ENCODE measurements at regions not wholly inside any gene's neighbourhood (a gene's known extent, or its start where the extent isn't known, plus 50 kb on each side); places are given as distances from the start of the nearest gene placed in this dataset.

DNA sequence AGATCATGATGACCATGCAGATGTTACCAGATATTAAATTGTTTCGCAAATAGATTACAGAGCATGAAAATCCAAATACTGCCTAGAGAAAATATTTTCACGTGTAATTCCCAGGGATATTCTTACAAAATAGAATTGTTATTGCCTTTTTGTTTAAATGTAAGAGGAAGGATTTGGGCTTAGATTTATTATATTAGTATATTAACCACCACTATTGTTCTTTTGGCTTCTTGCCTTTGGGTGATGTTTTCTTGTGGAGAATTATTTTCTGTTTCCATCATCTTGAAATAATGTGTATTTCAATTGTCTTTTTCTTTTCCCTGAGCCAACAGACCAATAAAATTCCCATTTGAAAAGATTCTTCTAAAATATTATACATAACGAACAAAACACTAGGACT lies 109.7 kb upstream of the NUDT7 start:
- no peaks in the 10 kb centered on the region for H3K9me3 ChIP-seq (ENCODE audit: low read length)
- H3K4me3 ChIP-seq (ENCODE audit: low read depth, low read length, poor library complexity, severe bottlenecking), result no peak overlapping the region
- no peaks in the 10 kb centered on the region for H3K27me3 ChIP-seq (ENCODE audit: insufficient read depth, low read length)
- H3K79me2 ChIP-seq (ENCODE audit: insufficient read depth, low read length), result no peaks in the 10 kb centered on the region
- H3K36me3 ChIP-seq (ENCODE audit: insufficient read depth, low read length), result no peaks in the 10 kb centered on the region
- H3K4me2 ChIP-seq (ENCODE audit: low read length), result no peak overlapping the region
- TF ChIP-seq, protein P1, sequence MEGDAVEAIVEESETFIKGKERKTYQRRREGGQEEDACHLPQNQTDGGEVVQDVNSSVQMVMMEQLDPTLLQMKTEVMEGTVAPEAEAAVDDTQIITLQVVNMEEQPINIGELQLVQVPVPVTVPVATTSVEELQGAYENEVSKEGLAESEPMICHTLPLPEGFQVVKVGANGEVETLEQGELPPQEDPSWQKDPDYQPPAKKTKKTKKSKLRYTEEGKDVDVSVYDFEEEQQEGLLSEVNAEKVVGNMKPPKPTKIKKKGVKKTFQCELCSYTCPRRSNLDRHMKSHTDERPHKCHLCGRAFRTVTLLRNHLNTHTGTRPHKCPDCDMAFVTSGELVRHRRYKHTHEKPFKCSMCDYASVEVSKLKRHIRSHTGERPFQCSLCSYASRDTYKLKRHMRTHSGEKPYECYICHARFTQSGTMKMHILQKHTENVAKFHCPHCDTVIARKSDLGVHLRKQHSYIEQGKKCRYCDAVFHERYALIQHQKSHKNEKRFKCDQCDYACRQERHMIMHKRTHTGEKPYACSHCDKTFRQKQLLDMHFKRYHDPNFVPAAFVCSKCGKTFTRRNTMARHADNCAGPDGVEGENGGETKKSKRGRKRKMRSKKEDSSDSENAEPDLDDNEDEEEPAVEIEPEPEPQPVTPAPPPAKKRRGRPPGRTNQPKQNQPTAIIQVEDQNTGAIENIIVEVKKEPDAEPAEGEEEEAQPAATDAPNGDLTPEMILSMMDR (IDR thresholded peaks at IDR 0.05; ENCODE audit: low read length), result no peak
- TF ChIP-seq EZH2 (IDR thresholded peaks at IDR 0.05; ENCODE audit: borderline replicate concordance, low read length), result no peak
- no peaks in the 10 kb centered on the region for H3F3A ChIP-seq (ENCODE audit: insufficient read depth, low read length)
- no peaks in the 10 kb centered on the region for H3K9me2 ChIP-seq (ENCODE audit: low read depth, low read length)
- H3K9ac ChIP-seq (ENCODE audit: low read length), result no peak overlapping the region
- H3K27ac ChIP-seq (ENCODE audit: low read depth, low read length, poor library complexity, severe bottlenecking), result no peak overlapping the region
- no peak overlapping the region for H2AFZ ChIP-seq (ENCODE audit: low read length)
- H4K20me1 ChIP-seq (ENCODE audit: insufficient read depth, low read length), result no peaks in the 10 kb centered on the region
- H3K4me1 ChIP-seq (ENCODE audit: insufficient read depth, low read length, severe bottlenecking), result no peaks in the 10 kb centered on the region

DNA sequence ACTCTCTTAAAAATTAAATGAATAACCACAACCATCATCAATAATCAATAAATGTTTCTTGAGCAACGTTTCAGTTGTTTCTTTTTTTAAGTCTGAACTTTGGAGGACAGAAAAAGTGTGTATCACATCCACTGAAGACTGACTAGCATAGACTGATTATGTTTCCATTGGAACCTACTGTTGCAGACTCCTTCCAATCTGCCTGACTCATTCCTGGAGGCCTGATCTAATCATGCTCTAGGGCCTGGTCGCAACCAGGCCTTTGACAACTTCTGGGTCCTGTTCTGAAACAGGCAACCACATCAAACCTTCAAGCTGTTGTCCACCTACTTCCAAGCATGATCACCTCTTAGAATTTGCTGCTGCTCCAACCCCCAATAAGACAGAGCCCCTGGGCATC lies 109.2 kb upstream of the NUDT7 start:
- no peak for TF ChIP-seq EZH2 (IDR thresholded peaks at IDR 0.05; ENCODE audit: borderline replicate concordance, low read length)
- TF ChIP-seq, protein P1 (IDR thresholded peaks at IDR 0.05; ENCODE audit: low read length), result no peak
- no peaks in the 10 kb centered on the region for H3K79me2 ChIP-seq (ENCODE audit: insufficient read depth, low read length)
- no peaks in the 10 kb centered on the region for H3K9me2 ChIP-seq (ENCODE audit: low read depth, low read length)
- no peak overlapping the region for H3K4me2 ChIP-seq (ENCODE audit: low read length)
- no peak overlapping the region for H3K9ac ChIP-seq (ENCODE audit: low read length)
- no peak overlapping the region for H3K27ac ChIP-seq (ENCODE audit: low read depth, low read length, poor library complexity, severe bottlenecking)
- no peaks in the 10 kb centered on the region for H3K4me1 ChIP-seq (ENCODE audit: insufficient read depth, low read length, severe bottlenecking)
- H4K20me1 ChIP-seq (ENCODE audit: insufficient read depth, low read length), result no peaks in the 10 kb centered on the region
- no peak overlapping the region for H2AFZ ChIP-seq (ENCODE audit: low read length)
- H3K36me3 ChIP-seq (ENCODE audit: insufficient read depth, low read length), result no peaks in the 10 kb centered on the region
- H3K27me3 ChIP-seq (ENCODE audit: insufficient read depth, low read length), result no peaks in the 10 kb centered on the region
- no peaks in the 10 kb centered on the region for H3F3A ChIP-seq (ENCODE audit: insufficient read depth, low read length)
- H3K9me3 ChIP-seq (ENCODE audit: low read length), result no peaks in the 10 kb centered on the region
- H3K4me3 ChIP-seq (ENCODE audit: low read depth, low read length, poor library complexity, severe bottlenecking), result no peak overlapping the region

DNA sequence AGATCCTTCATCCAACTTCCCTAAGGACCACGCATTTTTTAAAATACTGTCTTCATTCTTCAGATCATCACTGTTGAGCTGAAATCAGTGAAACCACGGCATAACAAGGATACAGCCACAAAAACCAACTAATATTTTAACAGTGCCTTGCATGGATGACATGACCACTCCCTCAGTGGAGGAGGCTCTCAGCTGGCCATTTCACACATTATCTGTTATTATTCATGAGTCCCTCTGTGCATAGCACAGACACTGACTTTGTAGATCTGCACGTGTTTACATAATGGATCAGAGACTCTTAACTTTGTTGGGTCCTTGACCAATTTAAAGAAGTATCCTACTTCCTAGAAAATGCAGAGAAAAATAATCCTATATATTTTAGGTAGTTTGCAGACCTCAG lies 104.8 kb upstream of the NUDT7 start:
- H3K4me2 ChIP-seq (ENCODE audit: low read length), result no peak overlapping the region
- H3K27ac ChIP-seq (ENCODE audit: low read depth, low read length, poor library complexity, severe bottlenecking), result no peak overlapping the region
- no peaks in the 10 kb centered on the region for H3K9me3 ChIP-seq (ENCODE audit: low read length)
- no peaks in the 10 kb centered on the region for H3K9me2 ChIP-seq (ENCODE audit: low read depth, low read length)
- no peak overlapping the region for H2AFZ ChIP-seq (ENCODE audit: low read length)
- no peaks in the 10 kb centered on the region for H3K4me1 ChIP-seq (ENCODE audit: insufficient read depth, low read length, severe bottlenecking)
- H3F3A ChIP-seq (ENCODE audit: insufficient read depth, low read length), result no peaks in the 10 kb centered on the region
- no peak overlapping the region for H3K9ac ChIP-seq (ENCODE audit: low read length)
- H3K36me3 ChIP-seq (ENCODE audit: insufficient read depth, low read length), result no peaks in the 10 kb centered on the region
- H3K27me3 ChIP-seq (ENCODE audit: insufficient read depth, low read length), result no peaks in the 10 kb centered on the region
- H4K20me1 ChIP-seq (ENCODE audit: insufficient read depth, low read length), result no peaks in the 10 kb centered on the region
- H3K4me3 ChIP-seq (ENCODE audit: low read depth, low read length, poor library complexity, severe bottlenecking), result no peak overlapping the region
- no peaks in the 10 kb centered on the region for H3K79me2 ChIP-seq (ENCODE audit: insufficient read depth, low read length)
- TF ChIP-seq, protein P1 (IDR thresholded peaks at IDR 0.05; ENCODE audit: low read length), result no peak
- no peak for TF ChIP-seq EZH2 (IDR thresholded peaks at IDR 0.05; ENCODE audit: borderline replicate concordance, low read length)
